ENCODE measurements at regions not wholly inside any gene's neighbourhood (a gene's known extent, or its start where the extent isn't known, plus 50 kb on each side); places are given as distances from the start of the nearest gene placed in this dataset.

DNA sequence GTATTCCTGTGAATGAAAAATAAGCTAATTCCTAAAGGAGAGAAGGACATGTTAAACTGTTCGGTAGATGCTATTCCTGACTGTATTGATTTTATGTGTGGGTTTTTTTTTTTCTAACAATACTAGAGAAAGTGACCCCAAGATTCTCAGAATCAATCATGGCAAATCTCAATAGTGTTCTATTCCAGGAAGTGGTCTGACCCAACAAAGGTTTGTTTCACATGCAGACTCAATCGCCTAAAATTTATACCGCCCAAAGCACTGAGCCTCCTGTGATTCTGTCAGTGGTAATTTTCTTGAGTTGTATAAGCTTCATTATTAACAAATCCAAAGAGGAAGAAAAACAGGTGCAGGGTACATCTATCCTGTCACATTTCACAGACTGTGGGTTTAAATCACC, 293.7 kb downstream of the SUCLA2 start:
- TF ChIP-seq TAF1 (IDR thresholded peaks at IDR 0.05; ENCODE audit: low read depth, low read length): no peak
- TF ChIP-seq SPI1 (IDR thresholded peaks at IDR 0.05; ENCODE audit: low read depth, low read length): no peak
- TF ChIP-seq POLR2AphosphoS5 (IDR thresholded peaks at IDR 0.05; ENCODE audit: low read depth, low read length): no peak
